ENCODE measurements at regions not wholly inside any gene's neighbourhood (a gene's known extent, or its start where the extent isn't known, plus 50 kb on each side); places are given as distances from the start of the nearest gene placed in this dataset.

- no peak for TF ChIP-seq POLR2AphosphoS5 (IDR thresholded peaks at IDR 0.05; ENCODE audit: low read depth, low read length)
- TF ChIP-seq SIN3A (IDR thresholded peaks at IDR 0.05; ENCODE audit: borderline replicate concordance, insufficient read depth, low read length): no peak
Measured at GRCh38 chr4:187160486-187160885, 436.8 kb upstream of the FAT1 start.
